GM12878 (cell line): ENCODE measurements at regions not wholly inside any gene's neighbourhood (a gene's known extent, or its start where the extent isn't known, plus 50 kb on each side); places are given as distances from the start of the nearest gene placed in this dataset.

Experiments
- ATAC-seq: fragments of 200-7000 bp; cut with Tn5 transposase; 3 replicates; pipeline ENCODE4 v1.9.1; 2020; ENCODE audit warnings: mild to moderate bottlenecking, moderate library complexity
- BruUV-seq: library from RNA; stranded (reverse); fragments of 400-500 nt; replicated peaks from 2 replicates; lab custom pipeline; 2021; lab: Mats Ljungman, UMichigan
- CTCF ChIA-PET: fragments of 300-600 bp; sonication (Branson Sonifier 250); formaldehyde crosslinking; extraction: SDS; loops from one replicate; lab custom pipeline; 2021; ENCODE audit warnings: inconsistent platforms; lab: Yijun Ruan, JAX
- POLR2A ChIA-PET: fragments of 350-600 bp; formaldehyde crosslinking; extraction: SDS; loops from one replicate; lab custom pipeline; 2021; ENCODE audit warnings: inconsistent platforms; lab: Charles Lee
- RAD21 ChIA-PET: fragments of 300-600 bp; sonication (Branson Sonifier 250); formaldehyde crosslinking; loops from one replicate; lab custom pipeline; 2023; ENCODE audit warnings: antibody characterized with exemption; ENCODE audit not compliant: unreplicated experiment; lab: Charles Lee
- SMC1A ChIA-PET: fragments of 300-600 bp; sonication (Branson Sonifier 250); formaldehyde crosslinking; loops from one replicate; lab custom pipeline; 2023; ENCODE audit not compliant: unreplicated experiment, uncharacterized antibody; lab: Charles Lee
- DNase-seq: peaks from one replicate; pipeline ENCODE4 v3.0.0-alpha.2; 2011; ENCODE audit warnings: low read depth, low spot score
- FAIRE-seq: peaks from 3 replicates; lab custom pipeline; 2011; peaks lifted over from hg19 to GRCh38; lab: Jason Lieb, UNC
- H2AFZ ChIP-seq: 2 replicates; pipeline ENCODE4 v1.6.0; 2011; ENCODE audit warnings: low read depth, low read length, control low read depth; ENCODE audit not compliant: control insufficient read depth
- H3K27ac ChIP-seq: 2 replicates; pipeline ENCODE4 v1.5.1; 2011; ENCODE audit warnings: control low read depth; ENCODE audit not compliant: control insufficient read depth, insufficient read depth
- H3K27me3 ChIP-seq, 2 experiments: replicated peaks in 1 of 2; 2 replicates each; pipeline versions ENCODE4 v1.6.0 to v1.6.1; 2011; ENCODE audit warnings: low read length in 1 of 2; ENCODE audit not compliant: control insufficient read depth in 2 of 2, insufficient read depth in 2 of 2
- H3K36me3 ChIP-seq, 2 experiments: 2 replicates each; pipeline ENCODE4 v1.5.1; 2011; ENCODE audit warnings: low read length in 1 of 2; ENCODE audit not compliant: control insufficient read depth in 2 of 2, insufficient read depth in 2 of 2
- H3K4me1 ChIP-seq: 2 replicates; pipeline ENCODE4 v1.6.1; 2011; ENCODE audit warnings: mild to moderate bottlenecking, low read length, moderate library complexity, mixed read lengths; ENCODE audit not compliant: control insufficient read depth, insufficient read depth
- H3K4me2 ChIP-seq: 2 replicates; pipeline ENCODE4 v1.6.0; 2011; ENCODE audit warnings: control low read depth; ENCODE audit not compliant: control insufficient read depth, insufficient read depth
- H3K4me3 ChIP-seq: fragments of 200-600 bp; sonication (generic); 2 replicates; pipeline ENCODE4 v1.5.1; 2016
- H3K79me2 ChIP-seq: 2 replicates; pipeline ENCODE4 v1.6.0; 2011; ENCODE audit warnings: low read length; ENCODE audit not compliant: control insufficient read depth, insufficient read depth
- H3K9ac ChIP-seq: 2 replicates; pipeline ENCODE4 v1.8.0; 2011; ENCODE audit warnings: low read length, control low read depth, mixed read lengths; ENCODE audit not compliant: control insufficient read depth, insufficient read depth
- H3K9me3 ChIP-seq: replicated peaks from 3 replicates; pipeline ENCODE4 v1.5.1; 2011; ENCODE audit warnings: mild to moderate bottlenecking, low read length; ENCODE audit not compliant: control insufficient read depth, insufficient read depth
- H4K20me1 ChIP-seq: 2 replicates; pipeline ENCODE4 v1.6.0; 2011; ENCODE audit not compliant: control insufficient read depth, insufficient read depth
- BHLHE40 ChIP-seq, 2 experiments: fragments of 450-650 bp in 1 of 2; IDR thresholded peaks; 2 replicates each; pipeline ENCODE4 v1.6.1; 2011 to 2017; ENCODE audit warnings: low read depth in 2 of 2, borderline replicate concordance in 1 of 2, improper control_type of control experiment in 1 of 2, low read length in 1 of 2, mild to moderate bottlenecking in 1 of 2
- CHD1 ChIP-seq: IDR thresholded peaks from 2 replicates; pipeline ENCODE4 v1.6.1; 2012; ENCODE audit warnings: low read depth, low read length, improper control_type of control experiment
- EGR1 ChIP-seq, 2 experiments: IDR thresholded peaks; 1 replicate in 1 of 2; 2 replicates in 1 of 2; pipeline ENCODE4 v1.6.1; 2011 to 2012; ENCODE audit warnings: low read depth in 2 of 2, low read length in 2 of 2, borderline replicate concordance in 1 of 2, mild to moderate bottlenecking in 1 of 2, moderate library complexity in 1 of 2
- FOXK2 ChIP-seq: fragments of 450-650 bp; IDR thresholded peaks from 2 replicates; pipeline ENCODE4 v1.6.1; 2017; ENCODE audit warnings: mild to moderate bottlenecking, moderate library complexity
- MEF2A ChIP-seq: IDR thresholded peaks from 2 replicates; pipeline ENCODE4 v1.6.1; 2011; ENCODE audit warnings: low read depth, mild to moderate bottlenecking, low read length, moderate library complexity; ENCODE audit not compliant: insufficient read depth
- NR2C2 ChIP-seq: IDR thresholded peaks from 2 replicates; pipeline ENCODE4 v1.6.1; 2011; ENCODE audit warnings: borderline replicate concordance, low read depth; ENCODE audit not compliant: control insufficient read depth, insufficient read length
- RELA ChIP-seq: fragments of 450-650 bp; IDR thresholded peaks from 2 replicates; pipeline ENCODE4 v1.8.0; 2014; ENCODE audit warnings: borderline replicate concordance; ENCODE audit not compliant: partially characterized antibody
- RFX5 ChIP-seq: IDR thresholded peaks from 2 replicates; pipeline ENCODE4 v1.6.1; 2011; ENCODE audit warnings: low read depth, low read length, improper control_type of control experiment
- SMAD1 ChIP-seq: fragments of 450-650 bp; IDR thresholded peaks from 2 replicates; pipeline ENCODE4 v1.6.1; 2018; ENCODE audit warnings: mild to moderate bottlenecking, low read depth; ENCODE audit not compliant: partially characterized antibody
- STAT3 ChIP-seq: IDR thresholded peaks from 2 replicates; pipeline ENCODE4 v1.6.1; 2011; ENCODE audit warnings: low read depth, low read length, improper control_type of control experiment
- TARDBP ChIP-seq: IDR thresholded peaks from 2 replicates; pipeline ENCODE4 v1.6.1; 2016; ENCODE audit warnings: borderline replicate concordance
- WRNIP1 ChIP-seq: IDR thresholded peaks from 2 replicates; pipeline ENCODE4 v1.6.1; 2011; ENCODE audit warnings: low read depth, low read length, improper control_type of control experiment, borderline replicate concordance
- ZSCAN29 ChIP-seq: fragments of 450-650 bp; IDR thresholded peaks from 2 replicates; pipeline ENCODE4 v1.6.1; 2017; ENCODE audit warnings: mild to moderate bottlenecking, moderate library complexity
- WGBS: methylation state at CpG from one replicate; pipeline ENCODE4 v1.1.6; 2016; ENCODE audit warnings: low lambda C conversion rate; ENCODE audit not compliant: insufficient replicate concordance, insufficient coverage; ENCODE audit errors: missing lambda C conversion rate; 5-methylcytosine and 5-hydroxymethylcytosine counted together
- in situ Hi-C: fragments of 300-500 bp; cut with MboI; formaldehyde crosslinking; loops from 9 replicates; pipeline ENCODE4 v1.14.3; 2018; ENCODE audit warnings: mixed read lengths
- intact Hi-C: fragments of 100-400 bp; cut with micrococcal nuclease; formaldehyde crosslinking; loops from one replicate; pipeline ENCODE4 v1.14.2; 2022; ENCODE audit not compliant: unreplicated experiment
- TF ChIP-seq, protein P1 (sequence below): IDR thresholded peaks from 2 replicates; pipeline ENCODE4 v1.6.1; 2012; ENCODE audit warnings: improper control_type of control experiment, low read depth, low read length; ENCODE audit not compliant: insufficient replicate concordance

DNA sequence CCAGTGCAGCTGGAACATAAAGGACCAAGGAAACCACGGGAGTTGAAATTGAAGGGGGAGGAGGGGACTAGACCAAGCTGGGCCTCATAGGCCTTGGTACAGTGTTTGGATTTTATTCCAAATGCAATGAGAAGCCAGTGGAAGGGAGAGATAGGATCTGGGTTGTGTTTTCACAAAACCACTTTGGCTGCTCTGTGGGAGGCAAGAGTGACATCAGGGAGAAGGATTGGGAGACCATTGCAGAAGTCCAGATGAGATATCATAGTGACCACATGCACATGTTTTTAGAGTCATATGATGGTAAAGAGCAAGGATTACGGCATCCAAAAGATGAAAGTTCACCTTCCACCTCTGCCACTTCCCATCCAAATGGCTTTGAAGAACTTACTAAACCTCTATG is 210.2 kb downstream of the PAX3 start (continued):
- no peak for TF ChIP-seq MEF2A
- no peak for TF ChIP-seq ZSCAN29
- TF ChIP-seq, protein P1, sequence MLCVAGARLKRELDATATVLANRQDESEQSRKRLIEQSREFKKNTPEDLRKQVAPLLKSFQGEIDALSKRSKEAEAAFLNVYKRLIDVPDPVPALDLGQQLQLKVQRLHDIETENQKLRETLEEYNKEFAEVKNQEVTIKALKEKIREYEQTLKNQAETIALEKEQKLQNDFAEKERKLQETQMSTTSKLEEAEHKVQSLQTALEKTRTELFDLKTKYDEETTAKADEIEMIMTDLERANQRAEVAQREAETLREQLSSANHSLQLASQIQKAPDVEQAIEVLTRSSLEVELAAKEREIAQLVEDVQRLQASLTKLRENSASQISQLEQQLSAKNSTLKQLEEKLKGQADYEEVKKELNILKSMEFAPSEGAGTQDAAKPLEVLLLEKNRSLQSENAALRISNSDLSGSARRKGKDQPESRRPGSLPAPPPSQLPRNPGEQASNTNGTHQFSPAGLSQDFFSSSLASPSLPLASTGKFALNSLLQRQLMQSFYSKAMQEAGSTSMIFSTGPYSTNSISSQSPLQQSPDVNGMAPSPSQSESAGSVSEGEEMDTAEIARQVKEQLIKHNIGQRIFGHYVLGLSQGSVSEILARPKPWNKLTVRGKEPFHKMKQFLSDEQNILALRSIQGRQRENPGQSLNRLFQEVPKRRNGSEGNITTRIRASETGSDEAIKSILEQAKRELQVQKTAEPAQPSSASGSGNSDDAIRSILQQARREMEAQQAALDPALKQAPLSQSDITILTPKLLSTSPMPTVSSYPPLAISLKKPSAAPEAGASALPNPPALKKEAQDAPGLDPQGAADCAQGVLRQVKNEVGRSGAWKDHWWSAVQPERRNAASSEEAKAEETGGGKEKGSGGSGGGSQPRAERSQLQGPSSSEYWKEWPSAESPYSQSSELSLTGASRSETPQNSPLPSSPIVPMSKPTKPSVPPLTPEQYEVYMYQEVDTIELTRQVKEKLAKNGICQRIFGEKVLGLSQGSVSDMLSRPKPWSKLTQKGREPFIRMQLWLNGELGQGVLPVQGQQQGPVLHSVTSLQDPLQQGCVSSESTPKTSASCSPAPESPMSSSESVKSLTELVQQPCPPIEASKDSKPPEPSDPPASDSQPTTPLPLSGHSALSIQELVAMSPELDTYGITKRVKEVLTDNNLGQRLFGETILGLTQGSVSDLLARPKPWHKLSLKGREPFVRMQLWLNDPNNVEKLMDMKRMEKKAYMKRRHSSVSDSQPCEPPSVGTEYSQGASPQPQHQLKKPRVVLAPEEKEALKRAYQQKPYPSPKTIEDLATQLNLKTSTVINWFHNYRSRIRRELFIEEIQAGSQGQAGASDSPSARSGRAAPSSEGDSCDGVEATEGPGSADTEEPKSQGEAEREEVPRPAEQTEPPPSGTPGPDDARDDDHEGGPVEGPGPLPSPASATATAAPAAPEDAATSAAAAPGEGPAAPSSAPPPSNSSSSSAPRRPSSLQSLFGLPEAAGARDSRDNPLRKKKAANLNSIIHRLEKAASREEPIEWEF = no peak
- TF ChIP-seq NR2C2 = no peak

DNA sequence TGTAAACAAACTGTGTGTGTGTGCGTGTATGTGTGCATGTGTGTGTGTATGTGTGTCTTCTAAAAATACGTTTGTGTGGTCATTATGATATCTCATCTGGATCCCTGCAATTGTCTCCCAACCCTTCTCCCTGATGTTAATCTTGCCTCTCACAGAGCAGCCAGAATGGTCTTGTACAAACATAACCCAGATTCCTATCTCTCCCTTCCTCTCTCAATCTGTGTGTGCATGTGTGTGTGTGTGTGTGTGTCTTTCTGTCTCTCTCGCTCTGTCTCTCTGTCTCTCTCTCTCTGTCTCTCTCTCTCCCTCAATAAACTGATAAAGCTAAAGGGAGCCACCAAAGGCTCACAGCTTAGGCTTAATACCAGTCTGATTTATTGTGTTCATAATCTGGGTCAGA is 210.8 kb downstream of the PAX3 start:
- ChIA-PET SMC1A (no interaction called here), POLR2A (no interaction called here), RAD21 (no interaction called here), CTCF (no interaction called here)
- H4K20me1 ChIP-seq = no peaks in the 10 kb centered on the region
- ATAC-seq (no peak), FAIRE-seq (no peak), DNase-seq (no peak)
- H3K4me3 ChIP-seq = no peak overlapping the region
- H3K4me2 ChIP-seq = no peak overlapping the region
- in situ Hi-C loops = no loop called here
- no peaks in the 10 kb centered on the region for H3K27me3 ChIP-seq
- no peaks in the 10 kb centered on the region for H3K9me3 ChIP-seq
- WGBS = 18% methylated on average over 3 of the region's 3 CpGs
- H3K4me1 ChIP-seq = no peaks in the 10 kb centered on the region
- BruUV-seq = no TSS peak
- intact Hi-C loops = no loop called here
- H3K27ac ChIP-seq = no peak overlapping the region
- H2AFZ ChIP-seq = no peak overlapping the region
- no peaks in the 10 kb centered on the region for H3K79me2 ChIP-seq
- H3K9ac ChIP-seq = no peak overlapping the region
- H3K36me3 ChIP-seq = no peaks in the 10 kb centered on the region
- no peak for TF ChIP-seq FOXK2
- TF ChIP-seq, protein P1 = no peak
- TF ChIP-seq RELA = no peak
- no peak for TF ChIP-seq TARDBP
- no peak for TF ChIP-seq BHLHE40 (IDR thresholded peaks at IDR 0.05; ENCODE audit: borderline replicate concordance in 1 of 2, low read depth in 2 of 2, low read length in 1 of 2)
- no peak for TF ChIP-seq SMAD1
- TF ChIP-seq STAT3 = no peak
- TF ChIP-seq EGR1 (IDR thresholded peaks at IDR 0.05; ENCODE audit: borderline replicate concordance in 1 of 2, low read depth in 2 of 2, low read length in 2 of 2) = no peak
- TF ChIP-seq CHD1 = no peak
- no peak for TF ChIP-seq WRNIP1
- no peak for TF ChIP-seq RFX5
